ENCODE measurements at regions not wholly inside any gene's neighbourhood (a gene's known extent, or its start where the extent isn't known, plus 50 kb on each side); places are given as distances from the start of the nearest gene placed in this dataset.
"Not testable (repeated sequence)": the region's sequence is repeated elsewhere in the genome, so short reads cannot be mapped to it uniquely, and the experiment has no call there.

DNA sequence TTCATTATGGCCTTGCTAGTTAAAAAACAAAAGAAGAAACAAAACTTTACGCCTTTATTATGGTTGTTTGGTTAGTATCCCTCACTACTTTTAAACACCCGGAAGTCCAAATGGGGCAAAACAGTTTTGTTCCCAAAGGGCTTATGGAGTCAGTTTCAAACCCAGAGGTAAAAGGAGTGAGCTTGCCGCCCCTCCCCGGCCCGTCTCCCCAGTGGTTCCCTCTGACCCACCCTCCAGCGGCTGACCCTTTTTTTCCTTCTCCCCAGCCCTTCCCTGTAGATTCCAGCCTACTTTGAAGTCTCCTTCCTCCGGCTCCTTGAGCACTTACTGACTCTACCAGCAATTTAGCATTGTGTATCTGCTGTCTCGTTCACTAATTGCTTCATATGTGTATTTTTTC, 209.2 kb downstream of the ICOS start:
- no peak for DNase-seq

DNA sequence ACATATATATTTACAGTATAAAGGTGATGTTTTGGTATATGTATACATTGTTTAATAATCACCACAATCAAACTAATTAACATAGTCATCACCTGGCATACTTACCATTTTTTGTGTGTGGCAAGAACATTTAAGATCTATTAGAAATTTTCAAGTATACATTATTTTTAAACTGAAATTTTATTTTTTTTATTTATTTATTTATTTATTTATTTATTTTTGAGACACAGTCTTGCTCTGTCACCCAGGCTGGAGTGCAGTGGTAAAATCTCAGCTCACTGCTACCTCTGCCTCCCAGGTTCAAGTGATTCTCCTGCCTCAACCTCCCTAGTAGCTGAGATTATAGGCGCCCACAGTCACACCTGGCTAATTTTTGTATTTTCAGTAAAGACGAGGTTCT, 210.5 kb downstream of the ICOS start:
- DNase-seq, result not testable (repeated sequence)

DNA sequence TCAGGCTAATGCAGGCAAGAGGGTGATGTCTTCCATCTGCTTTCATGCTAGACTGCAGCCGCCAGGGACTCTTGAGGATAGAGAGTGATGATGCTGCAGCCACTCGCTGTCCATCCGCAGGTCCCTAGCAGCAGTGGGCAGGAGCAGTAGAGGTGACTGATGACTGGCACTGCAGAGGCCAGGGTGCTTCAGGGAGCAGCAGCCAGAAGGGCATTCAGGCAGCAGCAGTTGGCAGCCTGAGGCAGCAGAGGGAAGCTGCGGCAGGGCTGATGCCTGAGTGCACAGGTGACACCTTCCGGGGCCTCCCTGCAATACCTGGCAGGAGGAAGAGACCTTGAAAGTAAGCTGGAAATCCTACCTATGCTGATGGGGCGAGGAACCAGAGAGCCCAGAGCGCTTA, 214.2 kb downstream of the ICOS start:
- DNase-seq, result no peak

DNA sequence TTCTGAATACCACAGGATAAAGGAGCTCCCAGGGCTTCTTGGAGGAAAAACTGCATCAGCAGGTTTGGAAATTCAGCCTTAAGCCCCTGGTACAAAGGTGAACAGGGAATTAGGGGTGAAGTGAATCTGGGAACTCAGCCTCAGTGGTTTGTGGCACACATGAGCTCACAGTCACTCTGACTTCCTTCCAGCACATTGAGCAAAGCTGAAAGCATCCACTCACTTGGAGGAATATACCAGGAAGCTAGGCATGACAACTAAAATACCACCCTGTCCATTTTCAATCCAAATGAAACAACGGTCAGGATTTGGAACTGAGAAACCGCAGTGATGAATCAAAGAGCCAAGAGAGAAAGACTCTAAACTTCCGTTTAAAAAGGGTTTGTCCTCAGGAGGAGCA, 216.1 kb downstream of the ICOS start:
- no peak for DNase-seq

DNA sequence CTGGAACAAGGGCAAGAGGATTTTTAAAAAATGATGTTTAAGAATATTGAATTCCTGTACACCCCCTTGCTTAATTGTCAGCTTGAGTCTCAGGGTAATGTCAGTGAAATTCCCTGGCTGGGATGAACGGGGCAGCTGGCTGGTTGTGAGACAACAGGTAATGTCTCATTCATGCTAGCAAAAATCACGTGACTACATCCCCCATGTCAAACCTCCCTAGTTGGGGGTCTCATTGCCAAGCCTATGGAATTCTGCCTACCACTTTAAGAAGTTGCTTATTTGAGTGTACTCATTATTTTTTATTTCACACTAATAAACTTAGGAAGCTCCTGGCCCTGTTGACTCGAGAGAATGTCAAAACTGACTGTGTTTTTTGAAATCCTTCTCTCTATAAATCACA, 218.3 kb downstream of the ICOS start:
- DNase-seq, result no peak

DNA sequence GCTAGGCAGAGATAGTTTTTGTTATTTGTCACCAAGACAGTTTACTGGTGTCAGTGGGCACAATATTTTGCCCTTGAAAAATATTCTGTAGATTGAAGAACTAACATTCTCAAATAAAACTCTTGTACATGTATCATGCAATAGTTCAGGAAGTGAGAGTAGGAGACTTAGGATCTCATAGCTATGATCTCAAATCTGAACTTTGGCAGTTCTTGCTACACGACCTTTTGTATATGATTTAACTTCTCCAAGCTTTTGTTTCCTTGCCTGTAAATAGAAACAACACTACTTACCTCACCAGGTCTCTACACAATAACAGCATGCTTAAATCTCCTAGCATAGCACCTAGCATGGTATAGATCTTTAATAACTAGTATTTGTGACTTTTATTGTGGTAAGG, 219.9 kb downstream of the ICOS start:
- no peak for DNase-seq

DNA sequence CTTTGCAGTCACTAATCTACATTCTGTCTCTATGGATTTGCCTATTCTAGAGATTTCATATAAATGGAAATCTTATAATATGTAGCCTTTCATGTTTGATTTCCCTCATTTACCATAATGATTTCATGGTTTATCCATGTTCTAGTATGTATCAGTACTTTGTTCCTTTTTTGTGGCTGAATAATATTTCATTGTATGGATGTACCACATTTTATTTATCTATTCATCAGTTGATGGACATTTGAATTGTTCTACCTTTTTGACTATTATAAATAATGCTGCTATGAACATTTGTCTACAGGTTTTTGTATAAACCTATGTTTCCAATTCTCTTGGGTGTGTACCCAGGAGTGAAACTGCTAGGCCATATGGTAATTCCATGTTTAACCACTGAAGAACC, 221.1 kb downstream of the ICOS start:
- DNase-seq, result no peak

DNA sequence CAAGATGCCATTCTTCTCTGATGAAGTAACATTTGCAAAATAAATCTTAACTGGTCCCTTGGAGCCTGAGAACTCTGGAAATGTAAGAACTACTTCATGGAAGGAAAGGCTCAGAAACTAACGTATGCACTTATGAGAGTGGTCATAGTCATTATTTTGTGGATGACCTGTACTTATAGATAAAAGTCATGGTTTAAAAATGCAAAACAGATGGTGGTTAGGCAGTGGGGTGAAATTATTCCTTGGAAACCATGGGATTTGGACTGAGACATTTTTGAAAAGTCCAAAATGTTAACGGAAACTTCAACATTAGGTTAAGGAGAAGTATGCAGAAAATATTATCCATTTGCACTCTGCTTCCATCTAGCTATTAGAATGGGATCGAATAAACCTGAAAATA, 223.0 kb downstream of the ICOS start:
- no peak for DNase-seq

DNA sequence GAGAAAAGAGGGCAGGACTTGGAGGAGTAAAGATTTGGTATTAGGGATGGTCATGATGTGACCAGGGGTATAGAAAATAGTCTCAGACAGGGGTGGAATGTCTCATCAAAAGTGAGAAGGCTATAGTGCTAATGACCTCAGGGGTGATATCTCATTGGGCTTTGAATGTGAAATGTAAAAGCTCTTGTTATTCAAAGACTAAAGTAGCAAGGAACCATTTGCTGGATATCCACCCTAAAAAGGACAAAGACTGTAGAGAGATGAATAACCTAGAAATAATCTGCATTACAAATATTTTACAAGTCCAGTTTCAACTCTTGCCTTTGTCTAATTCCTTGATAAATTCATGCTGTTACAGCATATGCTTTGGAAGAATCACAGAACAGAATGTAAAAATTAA, 224.4 kb downstream of the ICOS start:
- DNase-seq, result no peak

DNA sequence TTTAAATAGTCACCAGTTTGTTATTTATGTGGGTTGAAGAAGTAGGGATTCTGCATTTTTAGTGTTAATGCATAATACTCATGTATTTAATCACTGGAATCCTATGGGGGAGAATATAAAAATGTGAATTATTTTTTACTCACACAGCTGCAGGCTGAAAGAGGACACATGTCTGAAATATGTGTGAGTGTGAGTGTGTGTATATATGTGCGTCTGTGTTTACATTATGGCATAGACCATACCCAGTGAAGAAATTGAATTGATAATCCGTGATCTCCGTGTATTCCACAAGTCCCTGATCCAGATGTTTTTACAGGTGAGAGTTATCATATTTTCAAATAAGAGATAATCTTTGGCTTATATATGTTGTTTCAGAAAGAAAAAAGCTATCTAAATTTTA, 225.3 kb downstream of the ICOS start:
- no peak for DNase-seq

DNA sequence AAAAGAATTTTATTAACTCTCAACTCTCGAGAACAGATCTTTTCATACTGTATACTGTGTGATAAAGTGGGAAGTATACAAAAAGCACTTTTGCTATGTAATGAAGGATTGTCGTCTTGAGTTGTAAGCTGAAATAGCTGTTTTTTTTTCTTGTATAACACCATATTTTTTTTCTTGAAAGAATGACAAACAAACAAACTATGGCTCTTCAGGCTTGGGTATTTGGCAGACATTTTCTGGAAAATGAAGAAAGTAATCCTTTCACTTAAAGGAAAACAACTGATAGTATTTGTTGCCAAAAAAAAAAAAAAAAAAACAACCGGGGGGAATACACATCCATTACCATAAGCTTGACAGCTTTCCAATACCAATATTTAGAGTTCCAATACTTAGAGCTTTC, 230.4 kb downstream of the ICOS start:
- DNase-seq, result no peak

DNA sequence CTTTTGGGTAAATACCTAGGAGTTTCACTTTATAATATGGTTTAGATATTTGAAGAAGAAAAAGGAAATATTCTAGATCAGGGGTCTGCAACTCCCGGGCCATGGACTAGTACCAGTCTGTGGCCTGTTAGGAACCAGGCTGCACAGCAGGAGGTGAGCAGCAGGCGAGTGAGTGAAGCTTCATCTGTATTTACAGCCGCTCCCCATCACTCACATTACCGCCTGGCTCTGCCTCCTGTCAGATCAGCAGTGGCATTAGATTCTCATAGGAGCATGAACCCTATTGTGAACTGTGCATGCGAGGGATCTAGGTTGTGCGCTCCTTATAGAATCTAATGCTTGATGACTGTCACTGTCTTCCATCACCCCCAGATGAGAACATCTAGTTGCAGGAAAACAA, 231.1 kb downstream of the ICOS start:
- not testable (repeated sequence) for DNase-seq

DNA sequence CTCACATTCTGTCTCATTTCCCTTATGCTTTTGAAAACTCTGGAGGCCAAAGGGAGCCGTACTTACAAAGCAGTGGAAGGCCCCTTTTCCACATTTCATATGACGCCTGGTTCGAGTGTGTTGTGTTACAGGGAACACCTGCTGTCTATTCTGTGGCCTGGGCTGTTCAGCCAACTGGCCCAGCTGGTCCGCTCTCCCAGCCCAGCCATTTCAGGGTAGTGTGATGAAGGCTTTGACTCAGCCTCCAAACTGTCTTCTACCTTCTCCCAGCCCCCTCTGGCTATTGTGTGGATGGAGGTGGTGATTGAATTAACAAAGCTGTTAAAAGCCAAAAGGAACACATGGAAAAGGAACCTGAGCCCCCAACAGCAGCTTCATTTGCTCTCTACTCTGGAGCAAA, 233.8 kb downstream of the ICOS start:
- DNase-seq, result no peak

DNA sequence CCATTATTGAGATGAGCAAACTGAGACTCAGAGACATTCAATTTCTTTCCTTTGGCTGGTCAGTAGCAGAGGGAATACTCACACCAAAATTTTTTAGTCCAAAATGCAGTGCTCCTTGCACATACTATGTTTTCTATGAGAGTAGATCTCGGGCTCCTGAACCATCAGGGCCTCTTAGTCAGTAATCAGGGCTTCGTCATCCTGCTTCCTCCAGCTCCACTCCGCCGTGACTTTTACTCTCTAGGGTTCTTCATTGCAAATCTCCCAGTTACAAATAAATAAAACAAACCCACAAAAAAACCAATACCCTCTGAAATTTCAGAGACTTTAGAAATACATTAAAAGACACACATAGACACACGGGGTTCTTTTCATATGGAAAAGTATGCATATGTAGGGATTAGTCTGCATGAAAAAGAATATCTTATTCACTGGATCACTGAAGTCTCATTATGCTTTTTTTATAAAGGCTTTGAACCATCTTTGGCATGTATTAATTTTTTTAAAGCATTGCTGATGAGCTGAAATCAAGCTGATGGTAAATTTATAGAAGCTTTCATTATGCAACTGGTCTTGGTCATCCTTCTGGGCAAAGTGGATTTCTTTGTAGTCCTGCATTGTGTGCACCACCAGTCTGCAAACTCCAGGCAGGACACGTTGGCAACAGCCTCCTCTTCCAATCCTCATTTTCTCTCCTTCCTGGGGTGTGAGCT, 235.0 kb downstream of the ICOS start:
- DNase-seq, result no peak

DNA sequence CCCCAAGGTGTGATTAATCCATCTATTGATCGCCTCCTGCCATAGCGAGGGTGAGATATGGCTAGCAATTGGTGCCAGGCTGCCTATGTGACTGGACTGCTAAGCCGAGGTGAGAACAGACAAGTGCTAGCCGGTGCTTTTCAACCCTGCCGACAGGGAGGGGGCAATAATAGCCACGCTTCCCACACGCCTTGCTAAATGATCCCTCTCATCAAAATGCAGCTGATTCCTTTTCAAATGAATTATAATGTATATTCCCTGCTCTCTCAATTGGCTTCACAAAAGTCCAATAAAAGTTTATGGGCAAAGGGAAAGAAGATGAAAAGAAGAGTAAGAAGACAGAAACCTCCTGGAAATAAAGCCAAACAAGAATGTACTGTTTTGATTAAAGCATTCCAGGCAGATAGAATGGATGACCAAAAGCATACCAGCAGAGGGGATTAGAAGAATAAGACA, 235.6 kb downstream of the ICOS start:
- DNase-seq, result no peak

DNA sequence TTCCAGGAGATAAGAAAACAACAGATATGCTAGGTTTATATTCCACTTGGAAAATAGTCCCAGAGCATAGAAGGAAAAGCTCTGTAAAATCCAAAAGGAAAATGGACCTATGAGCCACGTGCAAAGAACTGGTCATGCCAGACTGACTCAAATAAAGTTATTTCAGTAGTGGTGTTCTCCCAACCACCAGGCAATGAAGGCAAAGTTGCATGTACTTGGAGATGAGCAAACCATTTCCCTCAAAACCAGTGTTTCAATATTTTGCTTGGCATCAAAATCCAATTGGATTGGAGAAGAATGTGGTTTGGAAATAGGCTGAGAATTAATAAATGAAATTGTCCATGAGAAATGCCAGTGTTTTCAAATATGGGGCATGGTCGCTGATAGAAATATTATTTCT, 237.5 kb downstream of the ICOS start:
- no peak for DNase-seq

DNA sequence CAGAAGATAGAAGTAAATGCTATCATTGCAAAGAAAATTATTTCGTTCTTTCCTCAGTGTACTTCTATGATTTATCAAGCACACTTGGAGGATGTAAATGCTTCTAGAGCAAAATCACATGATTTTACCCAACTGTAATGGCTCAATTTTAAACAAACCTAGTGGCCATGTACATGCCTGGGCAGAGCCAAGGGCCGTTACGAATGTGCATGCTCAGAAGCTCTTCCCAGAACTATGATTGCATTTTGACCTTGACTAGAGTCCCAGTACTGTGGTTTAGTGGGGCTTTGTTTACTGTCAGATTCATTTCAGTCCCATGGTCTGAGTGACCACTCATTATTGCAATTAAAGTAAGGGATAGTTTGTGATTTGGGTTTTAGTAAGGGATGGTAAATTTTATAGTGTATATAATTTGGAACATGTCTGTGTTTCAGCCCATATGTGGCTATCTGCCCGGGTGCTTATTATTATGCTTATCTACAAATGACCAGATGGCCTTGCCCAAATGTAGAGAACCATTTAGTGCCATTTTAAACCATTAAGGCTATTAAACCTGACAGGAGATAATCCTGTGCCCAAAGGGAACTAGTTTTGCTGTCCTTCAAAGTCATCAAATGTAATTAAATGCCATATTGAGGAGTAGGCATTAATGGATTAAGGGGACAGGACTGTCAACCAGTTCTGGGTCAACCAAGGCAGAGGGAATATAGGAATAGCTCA, 239.1 kb downstream of the ICOS start:
- no peak for DNase-seq

DNA sequence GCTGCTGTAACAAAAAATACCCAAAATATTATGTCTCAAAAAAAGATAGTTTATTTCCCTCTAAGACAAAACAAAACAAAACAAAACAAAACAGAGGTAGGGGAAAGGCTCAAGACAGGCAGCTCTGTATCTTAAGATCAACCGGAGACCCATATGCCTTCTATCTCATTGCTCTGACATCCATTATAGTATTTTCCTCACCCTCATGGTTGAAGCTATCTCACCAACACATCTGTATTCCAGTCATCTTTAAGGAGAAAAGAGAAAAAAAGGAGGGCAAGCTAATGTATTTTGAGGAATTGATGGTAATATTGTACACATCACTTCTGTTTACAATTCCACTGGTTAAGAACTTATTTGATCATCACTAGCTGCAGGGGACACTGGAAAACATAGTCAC, 239.7 kb downstream of the ICOS start:
- no peak for DNase-seq

DNA sequence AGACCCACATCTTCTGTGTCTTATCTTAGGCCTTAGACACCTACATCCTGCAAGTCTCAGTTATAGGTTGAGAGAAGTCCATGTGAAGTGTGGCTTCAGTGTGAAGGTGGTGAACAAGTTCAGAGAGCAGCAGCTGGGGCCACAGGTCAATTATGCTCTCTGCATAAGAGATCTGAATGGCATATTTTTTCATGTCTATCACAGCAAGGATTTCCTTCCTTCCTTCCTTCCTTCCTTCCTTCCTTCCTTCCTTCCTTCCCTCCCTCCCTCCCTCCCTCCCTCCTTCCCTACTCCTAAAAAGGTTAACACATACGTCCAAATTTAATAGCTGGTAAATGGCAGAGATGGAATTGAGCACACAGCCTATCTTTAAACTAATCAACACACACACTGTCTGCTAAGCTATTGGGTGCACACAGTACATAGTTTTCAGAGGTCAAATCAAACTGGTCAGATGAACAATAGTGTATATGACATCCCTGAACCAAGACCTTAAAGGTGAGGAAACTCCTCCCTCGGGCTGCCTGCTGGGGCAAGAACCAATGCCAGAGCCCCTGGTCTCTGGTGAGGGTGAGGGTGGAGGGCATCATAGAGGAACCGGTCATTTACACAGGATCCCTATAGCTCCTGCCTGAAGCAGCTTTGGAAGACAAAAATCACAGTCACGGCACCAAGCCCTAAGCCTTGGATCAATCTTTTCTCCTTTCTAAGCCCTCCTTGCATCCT, 240.9 kb downstream of the ICOS start:
- DNase-seq, result no peak

DNA sequence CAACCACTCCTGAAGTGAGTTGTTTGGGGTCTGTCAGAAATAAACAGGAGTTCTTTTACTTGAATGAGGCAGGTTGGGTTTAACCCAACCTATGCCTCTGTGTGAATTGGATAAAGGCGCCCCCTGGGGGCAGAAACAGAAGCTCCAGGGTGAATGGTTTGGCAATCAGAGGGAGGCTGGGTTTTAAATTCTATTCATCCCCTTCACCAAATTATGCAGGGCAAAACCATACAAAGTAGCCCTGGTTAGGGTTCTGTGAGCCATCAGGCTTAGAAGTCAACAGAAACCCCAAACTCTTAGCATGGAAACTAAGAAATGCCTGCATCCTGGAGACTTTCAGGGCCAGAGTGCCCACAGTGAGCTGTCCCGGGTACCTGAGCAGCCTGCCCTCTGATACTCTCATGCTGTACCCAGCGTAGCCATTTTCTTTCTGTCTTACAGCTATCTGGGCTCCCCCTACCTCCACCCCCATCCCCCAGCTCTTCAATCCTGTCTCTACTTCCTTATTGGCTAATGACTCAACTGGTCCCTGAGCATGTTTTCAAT, 241.5 kb downstream of the ICOS start:
- DNase-seq, result no peak

DNA sequence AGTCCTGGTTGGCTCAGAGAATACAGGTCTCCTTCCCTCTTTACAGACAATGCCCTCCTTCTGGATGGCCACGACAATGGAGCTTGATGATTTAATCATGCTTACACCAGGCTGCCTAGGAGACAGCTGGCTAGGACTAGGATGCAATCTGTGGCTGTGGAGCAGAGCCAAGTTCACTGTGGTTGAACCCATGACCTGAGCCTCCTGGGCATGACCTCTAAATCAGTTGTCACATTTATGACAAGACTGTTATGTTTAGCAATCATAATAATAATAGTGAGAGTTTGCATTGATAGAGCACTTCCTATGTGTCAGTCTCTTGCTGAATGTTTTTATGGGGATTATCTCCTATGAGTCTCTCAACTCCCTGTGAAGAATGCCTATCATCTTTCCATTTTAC, 244.1 kb downstream of the ICOS start:
- DNase-seq, result no peak

DNA sequence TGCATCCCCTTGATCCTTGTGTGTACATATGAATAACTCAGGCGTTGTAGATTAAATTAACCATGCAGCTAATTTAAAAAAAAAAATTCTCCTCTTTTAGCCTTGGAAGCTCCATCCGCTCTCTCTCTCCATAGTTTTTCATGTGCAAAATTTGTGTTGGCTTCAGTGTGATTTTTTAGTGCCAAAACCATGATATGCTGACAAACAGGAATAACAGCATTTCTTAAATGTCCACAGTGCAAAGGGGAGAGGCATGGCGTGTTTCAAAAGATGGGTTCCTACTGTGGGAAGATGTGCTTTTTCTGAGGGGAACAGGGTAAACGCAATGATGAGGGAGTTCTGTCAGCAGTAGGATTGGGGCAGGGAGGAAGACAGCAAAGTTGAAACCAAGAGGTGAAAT, 247.0 kb downstream of the ICOS start:
- DNase-seq, result no peak

DNA sequence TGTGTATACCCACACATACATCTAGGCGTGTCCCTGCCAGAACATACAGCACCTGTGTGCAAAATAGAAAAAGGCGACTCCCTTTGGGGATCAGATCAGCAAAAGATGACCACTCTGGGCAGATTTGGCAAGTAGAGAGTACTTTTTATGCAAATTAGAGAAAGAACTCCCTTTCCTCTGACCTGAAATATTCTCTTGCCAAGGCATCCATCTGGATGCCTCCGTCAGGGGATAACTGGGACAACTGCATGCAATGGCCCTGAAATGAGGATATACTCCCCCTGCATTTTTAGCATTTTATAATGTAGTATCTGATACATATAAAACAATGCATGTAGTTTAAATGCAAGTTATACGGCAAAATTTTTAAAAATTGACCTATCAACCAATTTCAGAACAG, 247.7 kb downstream of the ICOS start:
- DNase-seq, result no peak

All from activated gamma-delta T cell (primary cell).